SHP77 treated with DMSO at 0.1 percent for 48 hours (cell line): ENCODE measurements at regions not wholly inside any gene's neighbourhood (a gene's known extent, or its start where the extent isn't known, plus 50 kb on each side); places are given as distances from the start of the nearest gene placed in this dataset.

ENCODE experiments used
- DNase-seq: peaks from one replicate; lab custom pipeline; 2025; lab: John Stamatoyannopoulos, UW

GRCh38 chr5:143761663-143762062, 50.3 kb upstream of the HMHB1 start:
- DNase-seq: no peak

DNA sequence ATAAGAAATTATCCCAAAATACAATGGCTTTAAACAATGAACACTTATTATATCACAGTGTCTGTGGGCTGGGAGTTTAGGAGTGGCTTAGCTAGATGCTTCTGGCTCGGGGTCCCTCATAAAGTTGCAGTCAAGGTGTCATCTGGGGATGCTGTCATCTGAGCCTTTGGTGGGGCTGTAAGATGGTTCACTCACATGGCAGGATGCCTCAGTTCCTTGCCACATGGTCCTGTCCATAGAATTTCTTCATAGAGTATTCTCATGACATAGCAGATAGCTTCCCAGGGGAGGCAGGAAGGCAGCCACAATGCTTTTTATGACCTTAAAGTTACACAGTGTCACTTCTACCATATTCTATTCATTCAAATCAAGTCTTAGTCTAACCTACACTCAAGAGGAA, 51.2 kb upstream of the HMHB1 start:
- DNase-seq: no peak

GRCh38 chr5:143760131-143760505, 51.8 kb upstream of the HMHB1 start:
- no peak for DNase-seq

GRCh38 chr5:143759396-143760130, 52.4 kb upstream of the HMHB1 start:
- no peak for DNase-seq

DNA sequence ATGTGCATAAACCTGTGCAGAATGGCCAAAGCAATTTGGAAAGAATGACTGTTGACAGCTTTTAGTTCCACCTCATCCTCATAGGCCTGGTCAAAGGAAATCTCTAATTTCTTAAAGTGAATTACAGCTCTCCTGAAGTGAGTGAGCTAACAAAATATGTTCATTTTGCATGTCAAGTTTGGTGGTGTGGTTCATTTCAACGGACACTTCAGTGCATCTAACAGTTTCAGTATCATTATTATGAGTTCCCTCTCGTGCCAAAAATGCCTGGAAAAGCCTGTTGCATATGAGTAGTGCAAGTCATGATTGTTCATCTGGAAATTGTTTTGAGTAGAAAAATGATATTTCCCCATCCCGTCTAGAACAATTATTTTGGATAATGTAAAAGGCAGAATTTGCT, 53.2 kb upstream of the HMHB1 start:
- DNase-seq: no peak

- DNase-seq: no peak
These were observed 53.9 kb upstream of the HMHB1 start for GRCh38 chr5:143758015-143758414.

- no peak for DNase-seq
These were observed 54.8 kb upstream of the HMHB1 start for GRCh38 chr5:143757116-143757515.

DNA sequence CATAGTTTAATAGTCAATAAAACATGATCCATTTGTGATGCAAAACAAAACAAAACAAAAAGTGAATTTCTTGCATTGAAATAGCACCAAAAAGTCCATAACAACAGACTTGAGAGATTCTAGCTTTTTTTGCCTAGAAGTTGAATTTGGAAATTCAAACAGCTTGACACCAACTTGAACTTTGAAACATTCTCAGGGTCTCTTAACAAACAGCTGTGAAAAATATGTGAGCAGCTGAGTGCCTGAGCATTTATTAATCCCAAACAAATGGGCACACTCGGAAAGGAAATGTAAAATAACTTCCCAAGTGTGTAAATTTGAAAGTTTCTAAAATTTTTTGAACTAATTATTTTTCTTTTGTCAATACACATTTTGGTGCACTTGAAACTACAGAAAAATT, 56.0 kb upstream of the HMHB1 start:
- DNase-seq: no peak

DNA sequence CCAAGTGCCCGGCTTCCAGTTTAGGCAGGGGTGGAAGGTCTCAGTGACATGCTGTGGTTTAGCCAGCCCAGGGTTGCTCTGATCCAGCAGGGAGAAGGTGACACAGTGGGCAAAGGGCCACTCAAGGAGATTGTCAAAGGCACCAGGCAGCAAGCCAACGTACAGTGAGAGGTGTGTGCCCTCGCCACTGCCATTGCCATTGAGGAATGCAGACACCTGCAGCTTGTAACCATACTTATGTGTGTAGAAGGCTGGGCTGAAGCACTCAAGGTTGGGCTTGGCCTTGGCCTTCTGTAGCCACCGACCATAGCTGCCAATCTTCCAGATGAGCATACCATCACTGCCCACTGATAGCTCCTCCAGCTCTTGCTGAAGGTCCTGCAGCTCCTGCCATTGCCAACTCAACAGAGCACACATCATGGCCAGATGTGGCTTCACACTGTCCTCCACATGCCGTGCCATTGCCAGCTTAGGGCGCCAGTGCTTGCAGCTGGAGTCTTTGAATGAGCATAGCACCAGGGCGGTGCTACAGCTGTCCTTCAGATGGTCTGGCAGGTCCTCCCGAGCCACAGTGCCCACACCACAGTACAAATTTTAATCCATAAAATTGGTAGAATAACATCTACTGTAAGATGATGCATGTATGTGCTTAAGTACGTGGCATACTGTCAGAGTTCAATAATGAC, 59.7 kb upstream of the HMHB1 start:
- no peak for DNase-seq

GRCh38 chr5:143751342-143751741, 60.6 kb upstream of the HMHB1 start:
- no peak for DNase-seq

DNA sequence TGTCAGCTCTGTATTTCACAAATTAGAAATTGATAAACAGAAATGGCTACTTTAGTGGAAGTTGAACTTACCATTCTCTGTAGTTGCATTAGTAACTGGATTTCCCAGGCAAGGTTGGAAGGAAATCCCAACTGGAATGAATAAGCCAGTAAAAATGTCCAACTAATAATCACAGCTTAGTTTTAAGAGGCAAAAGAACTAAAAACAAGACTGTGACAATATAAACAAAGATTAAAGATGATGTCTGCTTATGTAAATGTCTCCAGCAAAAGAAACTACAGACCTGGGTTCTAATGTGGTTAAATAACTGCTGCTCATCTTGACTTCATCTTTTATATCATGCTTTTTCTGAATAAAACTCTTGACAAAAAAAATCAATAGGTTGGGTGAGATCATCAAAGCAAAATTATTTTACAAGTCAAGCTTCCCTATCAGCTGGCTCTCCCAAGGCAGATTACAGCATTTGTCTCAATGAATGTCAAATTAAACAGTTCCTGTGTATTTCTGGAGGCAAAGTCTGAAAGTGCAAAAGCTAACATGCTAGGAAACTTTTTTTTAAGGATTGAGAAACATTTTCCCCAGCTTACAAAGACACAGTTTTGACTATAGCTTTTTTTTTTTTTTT, 62.3 kb upstream of the HMHB1 start:
- DNase-seq: no peak

GRCh38 chr5:143748516-143748915, 63.4 kb upstream of the HMHB1 start:
- no peak for DNase-seq

DNA sequence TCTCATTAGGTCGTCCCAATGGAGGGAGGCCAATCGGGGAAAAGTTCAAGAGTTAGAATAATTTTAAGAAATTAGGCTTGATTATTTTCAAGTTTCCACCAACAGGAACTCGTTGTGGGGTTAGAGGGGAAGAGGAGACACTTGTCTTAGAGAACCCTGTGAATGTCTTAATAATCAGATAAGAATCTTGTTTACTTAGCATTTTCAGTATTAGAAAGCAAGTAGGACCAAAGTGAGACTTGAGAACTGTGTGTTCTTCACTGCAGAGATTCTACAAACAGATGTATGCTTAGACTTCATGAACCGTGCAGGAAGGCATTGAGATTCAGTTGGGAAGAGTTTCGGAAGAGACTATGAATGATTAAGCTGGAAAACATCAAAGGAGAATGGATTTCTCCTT, 69.0 kb upstream of the HMHB1 start:
- DNase-seq: no peak

- DNase-seq: no peak
These were observed 70.5 kb upstream of the HMHB1 start for GRCh38 chr5:143741421-143741820.

GRCh38 chr5:143740956-143741355, 71.0 kb upstream of the HMHB1 start:
- no peak for DNase-seq

DNA sequence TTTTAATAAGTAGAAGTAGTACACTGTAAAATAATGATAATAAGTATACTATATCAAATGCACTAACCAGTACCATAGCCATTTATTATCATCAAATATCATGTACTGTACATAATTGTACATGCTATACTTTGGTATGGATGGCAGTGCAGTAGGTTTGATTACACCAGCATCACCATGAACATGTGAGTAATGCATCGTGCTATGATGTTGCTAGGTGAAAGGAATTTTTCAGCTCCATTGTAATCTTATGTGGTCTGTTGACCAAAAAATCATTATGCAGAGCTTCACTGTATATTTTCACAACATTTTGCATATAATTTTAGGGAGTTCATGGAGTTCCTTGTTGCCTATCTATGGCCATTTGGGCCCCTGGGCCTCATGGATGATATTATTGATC, 72.2 kb upstream of the HMHB1 start:
- DNase-seq: no peak

GRCh38 chr5:143738417-143739401, 73.3 kb upstream of the HMHB1 start:
- DNase-seq: no peak

DNA sequence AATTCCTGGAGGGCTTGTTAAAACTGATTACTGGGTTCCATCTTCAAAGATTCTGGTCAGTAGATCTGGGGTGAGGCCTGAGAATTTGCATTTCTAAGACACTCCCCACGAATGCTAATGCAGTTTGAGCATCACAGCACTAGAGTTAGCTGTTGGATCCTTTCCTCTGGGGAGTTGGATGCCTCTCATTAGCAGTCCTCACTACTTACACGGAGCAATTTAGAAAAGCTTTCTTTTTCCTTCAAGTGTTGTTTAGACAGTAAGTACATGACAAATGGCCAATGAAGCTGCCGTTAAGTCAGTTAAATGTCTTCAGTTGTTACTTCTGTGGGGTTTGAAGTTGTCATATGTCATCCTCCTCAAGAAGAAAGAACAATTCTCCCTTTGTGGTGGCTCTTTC, 74.9 kb upstream of the HMHB1 start:
- DNase-seq: no peak

GRCh38 chr5:143734456-143734780, 77.5 kb upstream of the HMHB1 start:
- no peak for DNase-seq

DNA sequence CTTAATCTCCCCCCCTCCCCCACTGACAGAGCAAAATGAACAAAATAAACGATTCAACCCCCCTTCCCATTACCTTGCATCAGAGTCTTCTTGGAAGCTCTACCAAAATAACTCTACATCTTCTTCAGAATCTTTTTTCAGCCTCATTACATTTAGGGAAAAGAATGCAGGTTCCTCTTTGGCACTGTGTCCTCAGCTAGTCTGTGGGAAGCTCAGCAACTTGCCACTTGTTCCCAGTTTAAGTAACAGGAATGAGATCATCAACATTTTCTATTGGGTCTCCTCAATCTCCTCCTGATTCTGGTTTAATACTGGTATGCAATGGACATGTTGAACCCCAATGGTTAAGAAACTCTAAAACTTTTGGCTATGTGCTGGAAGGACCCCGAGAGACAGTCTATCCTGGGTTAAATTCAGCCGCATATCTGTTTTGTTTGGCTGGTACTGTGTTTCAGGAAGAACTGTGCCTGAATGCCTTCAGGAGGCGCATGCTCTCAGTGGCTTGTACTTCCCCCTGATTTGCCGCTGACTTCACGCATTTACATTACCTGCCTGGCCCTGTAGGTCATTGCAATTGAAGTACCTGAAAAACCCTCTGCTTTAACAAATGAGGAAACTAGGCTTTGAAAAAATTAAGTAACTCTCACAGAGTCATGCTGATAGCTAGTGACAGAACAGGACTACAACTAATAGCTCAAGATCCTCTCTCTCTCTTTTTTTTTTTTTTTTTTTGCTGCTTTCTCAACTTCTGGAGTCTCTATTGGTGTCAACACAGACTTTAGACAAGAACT, 78.1 kb upstream of the HMHB1 start:
- DNase-seq: no peak

DNA sequence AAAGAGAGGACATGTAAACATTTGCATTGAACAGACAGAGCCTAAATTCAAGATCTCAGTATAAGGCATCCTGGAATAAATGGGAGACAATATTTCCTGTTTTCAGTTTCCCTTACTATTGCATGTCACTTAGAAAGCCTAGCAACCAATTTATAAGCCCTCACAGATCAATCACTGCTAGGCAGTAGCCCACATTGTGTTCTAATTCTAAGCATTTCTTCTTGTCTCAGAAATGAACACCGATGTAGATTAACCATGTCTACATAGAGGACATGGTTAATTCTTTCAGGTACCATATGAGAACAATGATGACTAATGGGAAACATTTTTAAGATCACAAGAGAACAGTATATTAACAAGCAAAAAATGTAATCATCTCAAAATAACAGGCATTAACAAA, 79.6 kb upstream of the HMHB1 start:
- no peak for DNase-seq
